ENCODE measurements at regions not wholly inside any gene's neighbourhood (a gene's known extent, or its start where the extent isn't known, plus 50 kb on each side); places are given as distances from the start of the nearest gene placed in this dataset.

DNA sequence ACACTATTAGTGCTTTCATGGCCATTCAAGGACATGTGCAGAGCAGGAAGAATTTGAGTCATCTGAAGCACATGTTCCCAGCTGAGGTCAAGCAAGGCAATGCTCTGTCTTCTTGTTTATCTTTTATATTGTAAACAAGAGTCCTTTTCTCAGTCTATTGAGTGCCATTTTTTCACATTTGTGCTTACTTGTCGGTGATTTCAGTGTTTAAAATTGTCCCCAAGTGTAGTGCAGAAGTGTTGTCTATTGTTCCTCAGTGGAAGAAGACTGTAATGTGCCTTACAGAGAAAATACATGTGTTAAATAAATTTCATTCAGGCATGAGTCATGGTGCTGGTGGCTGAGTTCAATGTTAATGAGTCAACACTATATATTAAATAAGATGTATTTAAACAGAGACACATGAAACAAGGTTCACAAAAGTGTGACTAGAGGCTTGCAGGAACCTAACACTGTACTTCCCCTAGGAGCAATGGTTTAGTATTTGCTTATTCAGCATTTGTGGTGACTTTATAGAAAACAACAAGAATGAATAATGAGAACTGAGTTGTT is 391.1 kb downstream of the LRIG3 start:
- no peak overlapping the region for H3K4me3 ChIP-seq (ENCODE audit: insufficient read depth, low read depth, low read length)
- H2AFZ ChIP-seq (replicated peaks; ENCODE audit: low read length, poor library complexity) = no peak overlapping the region
- peak overlapping the region; percentile 96 for H2BK120ac ChIP-seq (ENCODE audit: low read depth, low read length)
- H3K14ac ChIP-seq (replicated peaks; ENCODE audit: low read depth, low read length) = peak overlapping the region; percentile 89
- ChIA-PET CTCF (no interaction called here), POLR2A (ENCODE audit: unreplicated experiment) (no interaction called here)
- peak overlapping the region; percentile 96 for H2BK20ac ChIP-seq (ENCODE audit: low read depth, low read length)
- H3K9me3 ChIP-seq (ENCODE audit: control insufficient read depth, insufficient read depth, low read length) = no peaks in the 10 kb centered on the region
- ATAC-seq (ENCODE audit: low read depth) (peak; percentile 36), DNase-seq (peak; percentile 86)
- dilution Hi-C loops (cut with HindIII; ENCODE audit: low sequenced_read_pairs, unreplicated experiment) (no loop called here), intact Hi-C loops (cut with micrococcal nuclease) (no loop called here), in situ Hi-C loops (cut with MboI; ENCODE audit: low sequenced_read_pairs) (no loop called here)
- H3K36me3 ChIP-seq (ENCODE audit: control insufficient read depth, insufficient read depth, low read length) = no peaks in the 10 kb centered on the region
- no peak overlapping the region; the same call in 1 of the 2 replicates for H3K4me2 ChIP-seq (ENCODE audit: low read depth, low read length)
- H3K9ac ChIP-seq (ENCODE audit: low read depth, low read length) = no peak overlapping the region
- WGBS, 2 experiments (ENCODE audit: extremely low coverage in 2 of 2, insufficient read length in 1 of 2) = no CpG with 5 or more reads among the region's 1 CpG
- H3K27me3 ChIP-seq (ENCODE audit: control insufficient read depth, insufficient read depth, low read length) = no peaks in the 10 kb centered on the region
- peak overlapping the region; percentile 60 for H3K56ac ChIP-seq (ENCODE audit: extremely low read depth, insufficient read depth, low read length)
- H4K20me1 ChIP-seq (ENCODE audit: insufficient read depth, low read length) = no peaks in the 10 kb centered on the region
- no peaks in the 10 kb centered on the region for H3K79me1 ChIP-seq (ENCODE audit: low read depth in 1 of 2, low read length in 2 of 2)
- H4K5ac ChIP-seq (ENCODE audit: low read depth, low read length) = peak overlapping the region; percentile 56; the same call in 1 of the 2 replicates
- H2BK5ac ChIP-seq (ENCODE audit: low read depth, low read length, poor library complexity, severe bottlenecking) = peak overlapping the region; percentile 95
- H3K9me1 ChIP-seq (ENCODE audit: insufficient read depth, low read length) = no peaks in the 10 kb centered on the region
- peak overlapping the region; percentile 92 for H4K91ac ChIP-seq (ENCODE audit: insufficient read depth, low read depth, low read length)
- H3K27ac ChIP-seq (ENCODE audit: insufficient read depth, low read length) = peak overlapping the region; percentile 97
- H3K4ac ChIP-seq (ENCODE audit: low read depth, low read length) = peak overlapping the region; percentile 93
- no peak for TF ChIP-seq CHD1 (IDR thresholded peaks at IDR 0.05; ENCODE audit: low read depth, low read length)
- TF ChIP-seq, protein P1, sequence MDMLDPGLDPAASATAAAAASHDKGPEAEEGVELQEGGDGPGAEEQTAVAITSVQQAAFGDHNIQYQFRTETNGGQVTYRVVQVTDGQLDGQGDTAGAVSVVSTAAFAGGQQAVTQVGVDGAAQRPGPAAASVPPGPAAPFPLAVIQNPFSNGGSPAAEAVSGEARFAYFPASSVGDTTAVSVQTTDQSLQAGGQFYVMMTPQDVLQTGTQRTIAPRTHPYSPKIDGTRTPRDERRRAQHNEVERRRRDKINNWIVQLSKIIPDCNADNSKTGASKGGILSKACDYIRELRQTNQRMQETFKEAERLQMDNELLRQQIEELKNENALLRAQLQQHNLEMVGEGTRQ (IDR thresholded peaks at IDR 0.05; ENCODE audit: low read depth, low read length) = no peak
- peak; percentile 99 for TF ChIP-seq MAFK (IDR thresholded peaks at IDR 0.05; ENCODE audit: low read depth, low read length)
- TF ChIP-seq RCOR1 (IDR thresholded peaks at IDR 0.05; ENCODE audit: insufficient replicate concordance, low read length) = no peak
- TF ChIP-seq, protein P2, sequence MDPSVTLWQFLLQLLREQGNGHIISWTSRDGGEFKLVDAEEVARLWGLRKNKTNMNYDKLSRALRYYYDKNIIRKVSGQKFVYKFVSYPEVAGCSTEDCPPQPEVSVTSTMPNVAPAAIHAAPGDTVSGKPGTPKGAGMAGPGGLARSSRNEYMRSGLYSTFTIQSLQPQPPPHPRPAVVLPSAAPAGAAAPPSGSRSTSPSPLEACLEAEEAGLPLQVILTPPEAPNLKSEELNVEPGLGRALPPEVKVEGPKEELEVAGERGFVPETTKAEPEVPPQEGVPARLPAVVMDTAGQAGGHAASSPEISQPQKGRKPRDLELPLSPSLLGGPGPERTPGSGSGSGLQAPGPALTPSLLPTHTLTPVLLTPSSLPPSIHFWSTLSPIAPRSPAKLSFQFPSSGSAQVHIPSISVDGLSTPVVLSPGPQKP (IDR thresholded peaks at IDR 0.05; ENCODE audit: borderline replicate concordance, low read depth, low read length) = no peak
- TF ChIP-seq MAZ (IDR thresholded peaks at IDR 0.05; ENCODE audit: borderline replicate concordance, low read depth, low read length) = no peak
- TF ChIP-seq CEBPB (IDR thresholded peaks at IDR 0.05; ENCODE audit: low read depth, low read length) = no peak
- TF ChIP-seq, protein P3, sequence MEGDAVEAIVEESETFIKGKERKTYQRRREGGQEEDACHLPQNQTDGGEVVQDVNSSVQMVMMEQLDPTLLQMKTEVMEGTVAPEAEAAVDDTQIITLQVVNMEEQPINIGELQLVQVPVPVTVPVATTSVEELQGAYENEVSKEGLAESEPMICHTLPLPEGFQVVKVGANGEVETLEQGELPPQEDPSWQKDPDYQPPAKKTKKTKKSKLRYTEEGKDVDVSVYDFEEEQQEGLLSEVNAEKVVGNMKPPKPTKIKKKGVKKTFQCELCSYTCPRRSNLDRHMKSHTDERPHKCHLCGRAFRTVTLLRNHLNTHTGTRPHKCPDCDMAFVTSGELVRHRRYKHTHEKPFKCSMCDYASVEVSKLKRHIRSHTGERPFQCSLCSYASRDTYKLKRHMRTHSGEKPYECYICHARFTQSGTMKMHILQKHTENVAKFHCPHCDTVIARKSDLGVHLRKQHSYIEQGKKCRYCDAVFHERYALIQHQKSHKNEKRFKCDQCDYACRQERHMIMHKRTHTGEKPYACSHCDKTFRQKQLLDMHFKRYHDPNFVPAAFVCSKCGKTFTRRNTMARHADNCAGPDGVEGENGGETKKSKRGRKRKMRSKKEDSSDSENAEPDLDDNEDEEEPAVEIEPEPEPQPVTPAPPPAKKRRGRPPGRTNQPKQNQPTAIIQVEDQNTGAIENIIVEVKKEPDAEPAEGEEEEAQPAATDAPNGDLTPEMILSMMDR (conservative IDR thresholded peaks at IDR 0.05; ENCODE audit: low read depth, low read length) = no peak
- no peak for TF ChIP-seq POLR2A (IDR thresholded peaks at IDR 0.05; ENCODE audit: low read depth, low read length)
- no peak for TF ChIP-seq RFX5 (IDR thresholded peaks at IDR 0.05; ENCODE audit: low read depth, low read length)
- TF ChIP-seq MXI1 (IDR thresholded peaks at IDR 0.05; ENCODE audit: borderline replicate concordance, low read depth, low read length) = peak; percentile 80
- TF ChIP-seq BHLHE40 (IDR thresholded peaks at IDR 0.05; ENCODE audit: low read depth, low read length) = no peak; the same call in 1 of the 2 replicates
- no peak for TF ChIP-seq NFE2L2 (IDR thresholded peaks at IDR 0.05; ENCODE audit: low read depth, low read length)
- no peak for TF ChIP-seq RAD21 (IDR thresholded peaks at IDR 0.05; ENCODE audit: low read length)
- peak; percentile 72 for TF ChIP-seq FOS (IDR thresholded peaks at IDR 0.05; ENCODE audit: low read depth, low read length)
- TF ChIP-seq SMC3 (IDR thresholded peaks at IDR 0.05; ENCODE audit: low read depth, low read length) = no peak
- peak overlapping the region; percentile 44; the same call in 1 of the 2 replicates for H3K23ac ChIP-seq (ENCODE audit: low read depth, low read length)
- peak overlapping the region; percentile 80; the same call in 2 of the 3 replicates for H2BK15ac ChIP-seq (ENCODE audit: low read depth, low read length)
- peak overlapping the region; percentile 29; the same call in 1 of the 2 replicates for H2AK5ac ChIP-seq (ENCODE audit: low read depth, low read length)
- H3K18ac ChIP-seq (ENCODE audit: low read depth, low read length) = peak overlapping the region; percentile 99
- H4K8ac ChIP-seq (ENCODE audit: low read depth in 2 of 2, low read length in 2 of 2) = peak overlapping the region; percentile 57 to 88
- H3K4me1 ChIP-seq (ENCODE audit: control insufficient read depth, insufficient read depth, low read length) = peaks cover 7% of the 10 kb centered on the region
- BruUV-seq (replicated peaks) = no TSS peak
- no peak overlapping the region for H2AK9ac ChIP-seq (replicated peaks; ENCODE audit: low read depth, low read length, poor library complexity)
